HUES6 (cell line): ENCODE measurements at regions not wholly inside any gene's neighbourhood (a gene's known extent, or its start where the extent isn't known, plus 50 kb on each side); places are given as distances from the start of the nearest gene placed in this dataset.

ENCODE experiments used
- H3K27ac ChIP-seq: 2 replicates; pipeline ENCODE4 v1.7.0; 2013; ENCODE audit warnings: low read depth, mild to moderate bottlenecking, low read length, inconsistent platforms
- H3K27me3 ChIP-seq: 2 replicates; pipeline ENCODE4 v1.6.1; 2013; ENCODE audit warnings: low read length; ENCODE audit not compliant: control insufficient read depth, insufficient read depth
- H3K36me3 ChIP-seq: 2 replicates; pipeline ENCODE4 v1.6.1; 2013; ENCODE audit warnings: low read length; ENCODE audit not compliant: control insufficient read depth, insufficient read depth
- H3K4me1 ChIP-seq: 2 replicates; pipeline ENCODE4 v1.6.1; 2013; ENCODE audit warnings: low read length; ENCODE audit not compliant: control insufficient read depth, insufficient read depth
- H3K4me3 ChIP-seq: 2 replicates; pipeline ENCODE4 v1.5.1; 2013; ENCODE audit warnings: low read depth, low read length
- H3K9ac ChIP-seq: one replicate; pipeline ENCODE4 v1.6.1; 2013; ENCODE audit warnings: mild to moderate bottlenecking, low read length
- H3K9me3 ChIP-seq: 2 replicates; pipeline ENCODE4 v1.6.1; 2013; ENCODE audit warnings: low read depth, low read length; ENCODE audit not compliant: control insufficient read depth, insufficient read depth

DNA sequence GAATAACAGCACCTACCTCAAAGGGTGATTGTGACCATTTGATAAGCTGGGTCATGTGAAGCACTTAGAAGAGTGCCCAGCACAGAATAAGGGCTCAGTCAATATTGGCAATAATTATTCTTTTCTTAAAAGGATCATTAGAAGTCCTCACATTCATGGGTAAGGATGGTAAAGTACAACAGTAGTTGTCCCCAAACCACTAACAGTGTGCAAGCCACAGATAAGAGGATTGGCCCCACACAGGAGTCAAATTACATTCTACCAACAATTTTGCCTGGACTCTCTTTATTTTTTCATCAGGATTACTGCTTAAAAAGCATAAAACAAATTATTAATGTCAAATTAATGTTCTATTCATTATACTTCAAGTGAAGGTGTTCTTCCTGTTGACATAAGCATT, 271.5 kb upstream of the PDGFD start:
- Histone ChIP-seq H3K36me3 (no peaks in the 10 kb centered on the region), H3K27me3 (no peaks in the 10 kb centered on the region), H3K27ac (no peak overlapping the region), H3K4me3 (no peak overlapping the region), H3K9me3 (no peaks in the 10 kb centered on the region), H3K4me1 (peaks cover 7% of the 10 kb centered on the region; the same call in 1 of the 2 replicates), H3K9ac (no peak overlapping the region)

DNA sequence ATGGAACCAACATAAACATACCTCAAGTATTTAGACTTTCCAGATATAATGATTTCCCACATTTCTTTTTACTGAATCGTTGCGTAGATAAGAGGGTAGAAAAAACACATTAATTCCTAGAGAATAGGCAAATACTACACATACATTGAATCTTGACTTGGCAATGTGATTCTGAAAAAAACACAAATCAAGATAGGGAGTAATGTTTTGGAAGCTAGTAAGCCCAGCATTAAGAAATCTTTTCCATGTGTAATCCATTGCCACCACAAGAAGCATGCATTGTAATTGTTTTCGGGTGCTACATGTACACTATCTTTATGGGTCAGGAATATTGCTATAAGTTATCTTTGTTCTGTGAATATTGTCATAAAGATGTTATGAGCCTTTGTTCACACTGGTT, 269.8 kb upstream of the PDGFD start:
- peaks cover 7% of the 10 kb centered on the region; the same call in 1 of the 2 replicates for H3K4me1 ChIP-seq
- no peaks in the 10 kb centered on the region for H3K9me3 ChIP-seq
- H3K36me3 ChIP-seq = no peaks in the 10 kb centered on the region
- H3K27me3 ChIP-seq = no peaks in the 10 kb centered on the region
- H3K4me3 ChIP-seq = no peak overlapping the region
- H3K9ac ChIP-seq = no peak overlapping the region
- no peak overlapping the region for H3K27ac ChIP-seq

DNA sequence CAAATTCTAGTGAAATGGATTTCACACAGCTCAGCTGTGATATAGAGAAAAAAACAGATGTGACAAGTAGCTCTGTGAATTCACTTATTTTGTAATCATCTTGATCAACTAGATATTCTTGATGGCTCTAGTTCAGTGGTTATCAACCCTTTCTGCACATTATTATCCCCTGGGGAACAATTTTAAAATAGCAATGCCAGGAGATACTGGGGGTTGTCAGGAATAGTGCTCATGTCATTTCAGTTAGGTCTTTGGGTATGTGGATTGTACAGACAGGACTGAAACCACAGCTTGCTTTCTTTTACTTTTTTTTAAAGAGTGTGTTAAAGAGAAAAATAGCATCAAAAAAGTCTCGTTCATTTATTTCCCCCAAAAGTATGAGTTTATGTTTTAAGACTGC, 269.0 kb upstream of the PDGFD start:
- no peaks in the 10 kb centered on the region for H3K9me3 ChIP-seq
- H3K4me1 ChIP-seq = peaks cover 7% of the 10 kb centered on the region; the same call in 1 of the 2 replicates
- H3K4me3 ChIP-seq = no peak overlapping the region
- H3K27me3 ChIP-seq = no peaks in the 10 kb centered on the region
- no peak overlapping the region for H3K27ac ChIP-seq
- H3K36me3 ChIP-seq = no peaks in the 10 kb centered on the region
- no peak overlapping the region for H3K9ac ChIP-seq

DNA sequence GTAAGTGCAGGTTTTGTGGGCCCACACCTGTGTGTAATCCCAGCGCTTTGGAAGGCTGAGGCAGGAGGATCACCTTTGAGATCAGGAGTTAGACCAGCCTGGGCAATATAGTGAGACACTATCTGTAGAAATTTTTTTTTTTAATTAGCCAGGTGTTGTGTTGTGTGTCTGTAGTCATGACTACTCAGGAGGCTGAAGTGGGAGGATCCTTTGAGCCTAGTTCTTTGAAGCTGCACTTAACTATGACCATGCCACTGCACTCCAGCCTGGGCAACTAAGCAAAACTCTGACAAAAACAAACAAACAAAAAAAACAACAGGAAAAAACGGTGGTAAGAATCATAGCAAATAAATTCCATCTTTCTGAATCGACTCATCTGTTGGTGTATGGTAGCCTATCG, 268.6 kb upstream of the PDGFD start:
- no peak overlapping the region for H3K4me3 ChIP-seq
- no peaks in the 10 kb centered on the region for H3K36me3 ChIP-seq
- no peak overlapping the region for H3K27ac ChIP-seq
- H3K27me3 ChIP-seq = no peaks in the 10 kb centered on the region
- H3K9me3 ChIP-seq = no peaks in the 10 kb centered on the region
- peaks cover 7% of the 10 kb centered on the region; the same call in 1 of the 2 replicates for H3K4me1 ChIP-seq
- H3K9ac ChIP-seq = no peak overlapping the region

DNA sequence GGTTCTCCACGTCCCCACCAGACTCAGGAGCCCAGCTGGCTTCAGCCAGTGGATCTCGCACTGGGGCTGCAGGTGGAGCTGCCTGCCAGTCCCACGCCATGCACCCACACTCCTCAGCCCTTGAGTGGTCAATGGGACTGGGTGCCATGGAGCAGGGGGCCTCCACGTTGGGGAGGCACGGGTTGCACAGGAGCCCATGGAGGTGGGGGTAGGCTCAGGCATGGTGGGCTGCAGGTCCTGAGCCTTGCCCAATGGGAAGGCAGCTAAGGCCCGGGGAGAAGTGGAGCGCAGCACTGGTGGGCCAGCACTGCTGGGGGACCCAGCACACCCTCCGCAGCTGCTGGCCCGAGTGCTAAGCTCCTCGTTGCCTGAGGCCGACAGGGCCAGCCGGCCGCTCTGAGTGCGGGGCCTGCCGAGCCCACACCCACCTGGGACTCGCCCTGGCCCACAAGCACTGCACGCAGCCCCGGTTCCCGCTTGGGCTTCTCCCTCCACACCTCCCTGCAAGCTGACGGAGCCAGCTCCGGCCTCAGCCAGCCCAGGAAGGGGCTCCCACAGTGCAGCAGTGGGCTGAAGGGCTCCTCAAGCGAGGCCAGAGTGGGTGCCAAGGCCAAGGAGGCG, 258.5 kb upstream of the PDGFD start:
- no peak overlapping the region for H3K9ac ChIP-seq
- no peaks in the 10 kb centered on the region for H3K9me3 ChIP-seq
- no peaks in the 10 kb centered on the region for H3K27me3 ChIP-seq
- no peak overlapping the region for H3K4me3 ChIP-seq
- H3K36me3 ChIP-seq = no peaks in the 10 kb centered on the region
- H3K27ac ChIP-seq = no peak overlapping the region
- no peaks in the 10 kb centered on the region for H3K4me1 ChIP-seq

DNA sequence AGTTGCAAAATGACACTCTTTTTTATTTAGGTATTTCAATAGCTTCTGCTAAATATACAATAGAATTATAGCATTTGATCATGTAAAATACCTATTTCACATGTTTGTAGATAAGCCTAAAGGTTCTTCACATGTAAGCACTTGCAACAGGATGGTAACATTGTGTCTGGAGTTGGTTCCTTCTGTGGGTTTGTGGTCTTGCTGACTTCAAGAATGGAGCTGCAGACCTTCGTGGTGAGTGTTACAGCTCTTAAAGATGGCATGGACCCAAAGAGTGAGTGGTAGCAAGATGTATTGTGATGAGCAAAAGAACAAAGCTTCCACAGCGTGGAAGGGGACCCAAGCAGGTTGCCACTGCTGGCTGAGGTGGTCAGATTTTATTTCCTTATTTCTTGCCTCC, 246.4 kb upstream of the PDGFD start:
- H3K27me3 ChIP-seq = no peaks in the 10 kb centered on the region
- H3K9ac ChIP-seq = no peak overlapping the region
- H3K9me3 ChIP-seq = no peaks in the 10 kb centered on the region; the same call in 1 of the 2 replicates
- no peaks in the 10 kb centered on the region for H3K4me1 ChIP-seq
- H3K4me3 ChIP-seq = no peak overlapping the region
- no peak overlapping the region for H3K27ac ChIP-seq
- H3K36me3 ChIP-seq = no peaks in the 10 kb centered on the region

DNA sequence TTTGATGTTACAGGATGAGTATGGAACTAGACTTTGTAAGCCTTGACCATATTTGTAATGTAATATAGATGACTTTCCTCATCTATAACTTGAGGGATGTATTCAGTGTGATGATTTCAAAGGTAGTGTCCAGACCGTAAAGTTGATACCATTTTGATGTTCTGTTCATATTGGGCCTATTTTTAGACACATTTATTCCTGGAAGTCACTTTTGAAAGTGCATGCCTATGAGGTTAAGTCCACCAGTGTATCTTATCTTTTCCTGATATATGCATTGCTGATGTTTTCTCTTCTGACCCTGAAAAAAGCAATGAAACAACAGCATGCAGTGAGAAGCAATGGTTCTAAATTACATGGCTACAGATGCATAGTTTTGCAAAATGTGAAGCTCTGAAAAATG, 244.7 kb upstream of the PDGFD start:
- H3K4me3 ChIP-seq = no peak overlapping the region
- no peak overlapping the region for H3K9ac ChIP-seq
- H3K4me1 ChIP-seq = peaks cover 16% of the 10 kb centered on the region
- H3K36me3 ChIP-seq = no peaks in the 10 kb centered on the region
- no peaks in the 10 kb centered on the region for H3K9me3 ChIP-seq
- H3K27me3 ChIP-seq = no peaks in the 10 kb centered on the region
- H3K27ac ChIP-seq = no peak overlapping the region

DNA sequence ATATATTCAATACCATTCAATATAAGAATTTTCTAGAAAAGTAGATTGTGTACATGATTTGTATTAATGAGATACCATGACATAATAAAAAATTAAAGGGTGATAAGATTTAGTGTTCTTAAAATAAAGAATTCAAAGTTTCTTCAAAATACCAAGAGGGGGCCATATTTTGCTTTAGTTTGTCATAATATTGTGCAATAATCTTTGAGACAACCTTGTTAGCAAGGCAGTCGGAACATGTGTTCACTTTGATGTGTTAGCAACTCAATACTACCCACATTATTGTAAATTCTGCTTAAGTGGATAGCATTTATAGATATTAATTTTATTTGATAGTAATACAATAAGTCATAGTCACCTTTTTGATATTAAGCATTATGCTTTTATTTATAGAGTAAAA, 241.3 kb upstream of the PDGFD start:
- Histone ChIP-seq H3K4me3 (no peak overlapping the region), H3K36me3 (no peaks in the 10 kb centered on the region), H3K4me1 (peaks cover 28% of the 10 kb centered on the region), H3K9ac (no peak overlapping the region), H3K9me3 (no peaks in the 10 kb centered on the region), H3K27me3 (no peaks in the 10 kb centered on the region), H3K27ac (peak overlapping the region; percentile 4; the same call in 1 of the 2 replicates)

DNA sequence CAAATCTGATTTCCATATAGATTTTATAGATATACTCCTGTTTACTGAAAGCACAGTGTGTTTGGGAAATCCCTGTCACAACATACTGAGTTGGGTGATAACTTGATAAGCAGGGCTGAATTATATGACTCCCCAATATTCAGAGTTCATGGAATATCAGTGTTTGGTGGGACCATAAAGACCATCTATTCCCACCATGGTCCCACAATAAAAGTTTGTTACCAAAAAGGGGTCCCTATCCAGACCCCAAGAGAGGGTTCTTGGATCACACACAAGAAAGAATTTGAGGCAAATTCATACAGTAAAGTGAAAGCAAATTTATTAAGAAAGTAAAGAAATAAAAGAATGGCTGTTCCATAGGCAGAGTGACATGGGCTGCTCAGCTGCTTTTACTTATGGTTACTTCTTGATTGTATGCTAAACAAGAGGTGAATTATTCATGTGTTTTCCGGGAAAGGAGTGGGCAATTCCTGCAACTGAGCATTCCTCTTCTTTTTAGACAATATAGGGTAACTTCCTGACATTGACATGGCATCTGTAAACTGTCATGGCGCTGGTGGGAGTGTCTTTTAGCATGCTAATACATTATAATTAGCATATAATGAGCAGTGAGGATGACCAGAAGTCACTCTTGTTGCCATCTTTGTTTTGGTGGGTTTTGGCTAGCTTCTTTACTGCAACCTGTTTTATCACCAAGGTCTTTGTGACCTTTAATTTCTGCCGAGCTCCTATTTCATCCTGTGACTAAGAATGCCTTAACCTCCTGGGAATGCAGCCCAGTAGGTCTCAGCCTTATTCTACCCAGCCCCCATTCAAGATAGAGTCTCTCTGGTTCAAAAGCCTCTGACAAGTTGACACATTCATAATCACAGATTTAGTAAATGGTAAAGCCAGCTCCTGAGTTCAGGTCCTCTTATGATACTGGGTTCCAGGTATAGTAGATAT, 240.6 kb upstream of the PDGFD start:
- Histone ChIP-seq H3K27me3 (no peaks in the 10 kb centered on the region), H3K9me3 (no peaks in the 10 kb centered on the region), H3K4me3 (no peak overlapping the region), H3K27ac (peak overlapping the region; percentile 4; the same call in 1 of the 2 replicates), H3K4me1 (peaks cover 28% of the 10 kb centered on the region), H3K36me3 (no peaks in the 10 kb centered on the region), H3K9ac (no peak overlapping the region)

DNA sequence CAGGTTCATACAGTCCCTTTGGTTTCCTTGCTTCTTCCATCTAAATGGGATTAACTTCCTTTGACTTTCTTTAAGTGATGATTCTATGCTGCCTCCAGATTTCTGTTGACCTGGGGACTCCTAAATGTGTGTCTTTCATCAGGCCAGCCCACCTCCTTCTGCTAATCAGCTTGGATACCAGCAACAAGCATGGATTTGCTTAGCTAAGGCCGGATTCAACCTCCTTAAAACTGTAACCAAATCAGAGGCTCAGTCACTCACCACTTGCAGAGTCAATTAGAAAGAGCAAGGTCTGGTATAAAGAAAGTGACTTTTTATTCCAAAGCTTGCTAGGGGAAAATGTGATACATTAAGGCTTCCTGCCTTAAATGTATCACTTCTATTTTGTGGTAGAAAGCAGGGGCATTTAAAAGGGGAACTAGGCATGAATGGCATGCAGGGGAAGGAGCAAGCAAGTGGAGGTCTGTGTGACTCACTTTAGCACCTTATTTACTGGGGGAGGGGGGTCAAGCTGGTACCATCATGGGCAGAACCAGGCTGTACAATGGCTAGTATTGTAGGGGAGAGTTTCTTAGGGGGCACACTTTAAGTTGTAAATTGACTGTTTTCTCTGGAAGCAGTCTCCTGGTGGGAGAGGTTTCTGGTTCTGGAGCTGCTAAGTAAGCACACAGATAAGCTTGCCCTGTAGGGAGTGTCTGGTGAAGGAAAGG, 239.0 kb upstream of the PDGFD start:
- no peaks in the 10 kb centered on the region for H3K36me3 ChIP-seq
- H3K9me3 ChIP-seq = no peaks in the 10 kb centered on the region
- H3K4me1 ChIP-seq = peaks cover 28% of the 10 kb centered on the region
- peak overlapping the region; percentile 58 for H3K27ac ChIP-seq
- no peaks in the 10 kb centered on the region for H3K27me3 ChIP-seq
- H3K9ac ChIP-seq = peak overlapping the region; percentile 28
- H3K4me3 ChIP-seq = peak overlapping the region; percentile 10; the same call in 1 of the 2 replicates

DNA sequence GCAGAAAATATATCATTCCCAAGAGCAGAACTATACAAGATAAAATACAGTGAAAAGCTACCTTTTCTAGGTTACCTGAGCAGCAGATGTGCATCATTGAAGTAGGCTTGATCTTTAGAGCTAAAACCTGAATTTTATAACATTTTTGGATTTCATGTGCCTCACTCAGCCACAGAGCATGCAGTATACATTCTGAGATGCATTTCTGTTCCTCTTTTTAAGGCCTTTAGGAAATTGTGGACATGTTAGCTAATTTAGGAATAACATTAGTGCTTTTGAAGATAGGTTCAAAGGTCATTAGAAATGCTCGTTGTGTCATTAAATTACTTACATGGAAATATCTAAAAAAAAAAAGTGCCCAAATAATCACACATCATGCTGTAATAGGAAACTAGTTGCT, 230.6 kb upstream of the PDGFD start:
- H3K9ac ChIP-seq = no peak overlapping the region
- no peaks in the 10 kb centered on the region for H3K36me3 ChIP-seq
- peaks cover 9% of the 10 kb centered on the region for H3K4me1 ChIP-seq
- H3K27me3 ChIP-seq = no peaks in the 10 kb centered on the region
- no peak overlapping the region for H3K27ac ChIP-seq
- no peaks in the 10 kb centered on the region for H3K9me3 ChIP-seq
- no peak overlapping the region for H3K4me3 ChIP-seq
